MM.1S (cell line): ENCODE measurements at regions not wholly inside any gene's neighbourhood (a gene's known extent, or its start where the extent isn't known, plus 50 kb on each side); places are given as distances from the start of the nearest gene placed in this dataset.

ENCODE experiments used
- CTCF ChIP-seq: fragments of 300-600 bp; sonication (generic); IDR thresholded peaks from 2 replicates; pipeline ENCODE4 v1.5.1; 2016; ENCODE audit warnings: antibody characterized with exemption, low read length, mixed read lengths
- EZH2 ChIP-seq: fragments of 300-600 bp; sonication (generic); optimal IDR thresholded peaks from 2 replicates; pipeline ENCODE3; 2017; ENCODE audit warnings: low read depth, mild to moderate bottlenecking, antibody characterized with exemption, low read length, mixed read lengths

GRCh38 chr10:22067091-22067490, 63.6 kb upstream of the DNAJC1 start:
- TF ChIP-seq CTCF (no peak), EZH2 (no peak)
